Pancreas (tissue), 10 donors: ENCODE measurements at regions not wholly inside any gene's neighbourhood (a gene's known extent, or its start where the extent isn't known, plus 50 kb on each side); places are given as distances from the start of the nearest gene placed in this dataset.

Source experiments
- ATAC-seq, 4 donors: fragments of 200-7000 bp; cut with Tn5 transposase; one replicate each; pipeline versions ENCODE4 v1.8.0 to v1.9.1; 2020; ENCODE audit warnings: mild to moderate bottlenecking in 4 of 4, moderate library complexity in 4 of 4
- DNase-seq, 6 donors: peaks; one replicate each; pipeline ENCODE4 v3.0.0-alpha.2; 2020
- FAIRE-seq: peaks from 2 replicates; lab custom pipeline; 2012; peaks lifted over from hg19 to GRCh38; lab: Jason Lieb, UNC
- H3K27ac ChIP-seq, 4 donors: fragments of 200-600 bp; sonication (generic); 1 replicate in 3 of 4; 2 replicates in 1 of 4; pipeline versions ENCODE4 v1.5.0 to v1.8.0; 2020
- H3K27me3 ChIP-seq, 4 donors: fragments of 200-600 bp; one replicate each; pipeline ENCODE4 v1.8.0; 2021
- H3K36me3 ChIP-seq, 3 donors: fragments of 200-600 bp; sonication (generic) in 1 of 3; one replicate each; pipeline versions ENCODE4 v1.5.0 to v1.8.0; 2020 to 2021
- H3K4me1 ChIP-seq, 3 donors: fragments of 200-600 bp; one replicate each; pipeline ENCODE4 v1.8.0; 2021
- H3K4me3 ChIP-seq, 4 donors: fragments of 200-600 bp; sonication (generic) in 2 of 4; one replicate each; pipeline versions ENCODE4 v1.5.0 to v1.8.0; 2020 to 2021
- H3K9me3 ChIP-seq, 4 donors: fragments of 200-600 bp; one replicate each; pipeline ENCODE4 v1.8.0; 2021
- CTCF ChIP-seq, 4 donors: fragments of 200-600 bp; sonication (generic) in 3 of 4; IDR thresholded peaks; one replicate each; pipeline versions ENCODE4 v1.5.0 to v1.8.0; 2021; ENCODE audit warnings: antibody characterized with exemption in 4 of 4
- WGBS, 2 donors: extraction: QIAGEN DNeasy Blood & Tissue Kit; methylation state at CpG; one replicate each; pipeline ENCODE4 v1.1.7; 2013; 5-methylcytosine and 5-hydroxymethylcytosine counted together
- intact Hi-C, 3 donors: fragments of 100-400 bp; cut with DNase I; formaldehyde crosslinking; loops; one replicate each; pipeline versions ENCODE4 v1.11.1 to v1.14.2; 2022
- donor health status: healthy with polysubstance abuse.
- donor health status: DM: no; HTN: no; CAD: no; lungs with moderate emphysema.
- donor health status: DM: no; HTN: no; CAD: no.
- donor health status: control.
- donor health status: control.
- donor health status: Bipolar disorder and iron deficiency.
- donor health status: DM: yes; HTN: yes; CAD: no.
- donor health status: DM: no; HTN: no; CAD: no.
- donor health status: DM: no; HTN: no; CAD: no.
- donor health status: DM: yes; HTN: yes; CAD: no.

DNA sequence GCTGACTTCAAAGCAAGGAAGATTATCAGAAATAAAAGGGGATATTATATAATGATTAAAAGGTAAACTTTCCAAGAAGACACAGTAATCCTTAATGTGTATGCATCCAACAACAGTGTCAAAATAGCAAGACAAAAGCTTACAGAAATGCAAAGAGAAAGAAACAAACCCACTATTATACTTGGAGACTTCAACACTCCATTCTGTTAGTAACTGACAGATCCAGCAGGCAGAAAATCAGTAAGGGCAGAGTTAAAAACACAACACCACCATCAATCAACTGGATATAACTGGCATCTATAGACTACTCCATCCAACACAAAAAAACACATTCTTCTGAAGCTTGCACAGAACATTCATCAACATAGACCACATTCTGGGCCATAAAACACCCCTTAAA lies 103.8 kb downstream of the OR13A1 start:
- ATAC-seq: no peak
- TF ChIP-seq CTCF (IDR thresholded peaks at IDR 0.05): no peak
- Histone ChIP-seq H3K4me3 (no peak overlapping the region), H3K9me3 (no peaks in the 10 kb centered on the region), H3K27me3 (no peaks in the 10 kb centered on the region), H3K36me3 (no peaks in the 10 kb centered on the region), H3K27ac (no peak overlapping the region), H3K4me1 (no peaks in the 10 kb centered on the region)
- no peak for DNase-seq
- intact Hi-C loops: no loop called here
- no peak for FAIRE-seq

DNA sequence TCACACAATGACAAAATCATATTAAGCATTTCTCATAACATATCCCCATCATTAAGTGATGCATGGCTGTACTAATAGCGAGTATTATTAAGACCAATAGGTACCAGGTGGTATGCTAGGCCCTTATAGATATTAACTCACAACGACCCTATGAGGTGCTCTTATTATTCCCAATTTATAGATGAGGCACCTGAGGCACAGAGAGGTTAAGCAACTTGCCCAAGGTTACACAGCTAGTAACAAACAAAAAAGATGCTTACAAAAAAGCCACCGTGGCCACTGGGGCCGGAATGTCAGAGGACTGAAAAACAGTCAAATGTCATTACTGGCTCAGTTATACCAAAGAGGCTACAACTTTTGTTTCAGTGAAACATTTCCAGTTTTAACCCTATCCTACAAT lies 96.0 kb downstream of the OR13A1 start:
- WGBS, 2 donors: 62 to 70% methylated on average over 4 of the region's 4 CpGs
- FAIRE-seq: no peak
- intact Hi-C loops: no loop called here

GRCh38 chr10:45220931-45221330 lies 94.5 kb downstream of the OR13A1 start:
- no peaks in the 10 kb centered on the region for H3K27me3 ChIP-seq
- H3K4me3 ChIP-seq: no peak overlapping the region
- FAIRE-seq (no peak), ATAC-seq (no peak), DNase-seq (no peak)
- H3K4me1 ChIP-seq: no peaks in the 10 kb centered on the region
- H3K27ac ChIP-seq: no peak overlapping the region
- TF ChIP-seq CTCF (IDR thresholded peaks at IDR 0.05): no peak
- H3K36me3 ChIP-seq: no peaks in the 10 kb centered on the region
- intact Hi-C loops: no loop called here
- H3K9me3 ChIP-seq: no peaks in the 10 kb centered on the region

More for the DNA sequence above, 96.0 kb downstream of the OR13A1 start:
- Histone ChIP-seq H3K4me1 (no peaks in the 10 kb centered on the region), H3K36me3 (no peaks in the 10 kb centered on the region), H3K9me3 (no peaks in the 10 kb centered on the region), H3K4me3 (no peak overlapping the region), H3K27ac (no peak overlapping the region), H3K27me3 (no peaks in the 10 kb centered on the region)
- TF ChIP-seq CTCF (IDR thresholded peaks at IDR 0.05): no peak
- ATAC-seq (no peak), DNase-seq (no peak)

DNA sequence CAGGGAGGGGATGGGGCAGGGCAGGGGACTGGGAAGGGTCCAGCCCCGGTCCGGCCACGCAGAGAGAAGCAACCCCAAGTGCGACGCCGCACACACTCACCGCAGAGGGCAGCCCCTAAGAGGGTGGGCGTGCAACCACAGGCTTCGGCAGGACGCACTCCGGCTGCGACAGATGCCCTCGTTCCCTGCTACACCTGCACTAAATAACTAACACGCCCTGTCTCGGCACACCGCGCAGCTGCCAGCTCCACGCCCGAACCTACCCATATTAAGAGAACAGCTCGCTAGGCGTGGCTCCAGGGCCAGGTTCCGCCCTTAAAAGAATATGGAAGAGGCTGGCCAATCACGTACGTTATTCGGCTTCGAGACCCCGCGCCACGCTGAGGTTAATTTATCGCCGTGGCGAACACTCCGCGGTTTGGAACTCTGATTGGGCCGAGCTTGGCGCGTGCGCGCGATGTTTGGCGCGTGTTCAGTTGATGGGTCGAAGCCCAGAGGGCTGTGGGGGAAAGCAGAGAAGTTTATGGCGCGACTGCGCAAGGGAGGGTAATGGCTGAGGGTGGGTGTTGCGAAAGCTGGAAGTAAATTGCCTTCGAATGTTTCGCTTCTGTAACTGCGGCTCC lies 91.1 kb downstream of the OR13A1 start:
- ATAC-seq: peak in 1 of 4 donors; percentile 20
- Histone ChIP-seq H3K9me3 (no peaks in the 10 kb centered on the region), H3K27ac (no peak overlapping the region), H3K27me3 (no peaks in the 10 kb centered on the region), H3K36me3 (no peaks in the 10 kb centered on the region), H3K4me1 (no peaks in the 10 kb centered on the region), H3K4me3 (no peak overlapping the region)
- FAIRE-seq: no peak
- intact Hi-C loops: no loop called here
- 64 to 71% methylated on average over 50 of the region's 50 CpGs for WGBS, 2 donors
- no peak for DNase-seq
- no peak for TF ChIP-seq CTCF (IDR thresholded peaks at IDR 0.05)

GRCh38 chr10:45227042-45227441 lies 88.4 kb downstream of the OR13A1 start:
- H3K27me3 ChIP-seq: no peaks in the 10 kb centered on the region
- no peaks in the 10 kb centered on the region for H3K36me3 ChIP-seq
- H3K9me3 ChIP-seq: no peaks in the 10 kb centered on the region
- H3K4me1 ChIP-seq: no peaks in the 10 kb centered on the region
- intact Hi-C loops: no loop called here
- DNase-seq (no peak), ATAC-seq (no peak), FAIRE-seq (no peak)
- no peak for TF ChIP-seq CTCF (IDR thresholded peaks at IDR 0.05)
- no peak overlapping the region for H3K27ac ChIP-seq
- H3K4me3 ChIP-seq: no peak overlapping the region
- 39 to 50% methylated on average over 2 of the region's 2 CpGs for WGBS, 2 donors
